Esophagus squamous epithelium (tissue), 4 donors: ENCODE measurements at regions not wholly inside any gene's neighbourhood (a gene's known extent, or its start where the extent isn't known, plus 50 kb on each side); places are given as distances from the start of the nearest gene placed in this dataset.

ENCODE experiments used
- CTCF ChIP-seq, 6 experiments: fragments of 450-650 bp in 4 of 6; fragments of 200-600 bp in 2 of 6; sonication (generic) in 2 of 6; IDR thresholded peaks; one replicate each; pipeline ENCODE4 v1.5.1; 2016 to 2019; ENCODE audit warnings: antibody characterized with exemption in 6 of 6, mild to moderate bottlenecking in 4 of 6, moderate library complexity in 4 of 6
- POLR2A ChIP-seq, 4 donors: fragments of 450-650 bp; IDR thresholded peaks; one replicate each; pipeline ENCODE4 v1.6.1; 2017; ENCODE audit warnings: antibody characterized with exemption in 4 of 4, mild to moderate bottlenecking in 4 of 4, moderate library complexity in 3 of 4

GRCh38 chr14:45715946-45716345 is 462.9 kb upstream of the MIS18BP1 start:
- TF ChIP-seq CTCF (IDR thresholded peaks at IDR 0.05) (no peak), POLR2A (IDR thresholded peaks at IDR 0.05) (no peak)
